ENCODE measurements at regions not wholly inside any gene's neighbourhood (a gene's known extent, or its start where the extent isn't known, plus 50 kb on each side); places are given as distances from the start of the nearest gene placed in this dataset.
"Not testable (repeated sequence)": the region's sequence is repeated elsewhere in the genome, so short reads cannot be mapped to it uniquely, and the experiment has no call there.

GRCh38 chr1:67588178-67588855 is 96.7 kb upstream of the GADD45A start:
- no peak for DNase-seq

- no peak for DNase-seq
Observed at GRCh38 chr1:67589519-67590233, 95.3 kb upstream of the GADD45A start.

GRCh38 chr1:67590329-67590728 is 94.7 kb upstream of the GADD45A start:
- DNase-seq = peak in 1 of 2 donors; percentile 73

GRCh38 chr1:67594764-67595163 is 90.2 kb upstream of the GADD45A start:
- no peak for DNase-seq

GRCh38 chr1:67596674-67597073 is 88.3 kb upstream of the GADD45A start:
- no peak for DNase-seq

- DNase-seq = no peak
Observed at GRCh38 chr1:67597336-67597735, 87.7 kb upstream of the GADD45A start.

- DNase-seq = no peak
Observed at GRCh38 chr1:67599085-67599484, 85.9 kb upstream of the GADD45A start.

GRCh38 chr1:67601539-67601938 is 83.5 kb upstream of the GADD45A start:
- no peak for DNase-seq

GRCh38 chr1:67601955-67602354 is 83.0 kb upstream of the GADD45A start:
- DNase-seq = peak in 1 of 2 donors; percentile 32

- DNase-seq = no peak
Observed at GRCh38 chr1:67604778-67605177, 80.2 kb upstream of the GADD45A start.

GRCh38 chr1:67605209-67605780 is 79.7 kb upstream of the GADD45A start:
- DNase-seq = no peak

GRCh38 chr1:67607286-67607685 is 77.7 kb upstream of the GADD45A start:
- DNase-seq = no peak

- DNase-seq = no peak
Observed at GRCh38 chr1:67607699-67608098, 77.3 kb upstream of the GADD45A start.

- DNase-seq = no peak
Observed at GRCh38 chr1:67608661-67609576, 76.1 kb upstream of the GADD45A start.

- DNase-seq = no peak
Observed at GRCh38 chr1:67609577-67610341, 75.2 kb upstream of the GADD45A start.

- DNase-seq = no peak
Observed at GRCh38 chr1:67610450-67610849, 74.6 kb upstream of the GADD45A start.

- no peak for DNase-seq
Observed at GRCh38 chr1:67611846-67612245, 73.2 kb upstream of the GADD45A start.

GRCh38 chr1:67612788-67613241 is 72.2 kb upstream of the GADD45A start:
- DNase-seq = no peak

- not testable (repeated sequence) for DNase-seq
Observed at GRCh38 chr1:67613479-67613878, 71.5 kb upstream of the GADD45A start.

GRCh38 chr1:67614511-67614934 is 70.5 kb upstream of the GADD45A start:
- DNase-seq = no peak

- no peak for DNase-seq
Observed at GRCh38 chr1:67615886-67616285, 69.1 kb upstream of the GADD45A start.

GRCh38 chr1:67616394-67616985 is 68.5 kb upstream of the GADD45A start:
- DNase-seq = no peak

Measured in bone marrow (tissue), 2 donors.